K562 (cell line): ENCODE measurements at regions not wholly inside any gene's neighbourhood (a gene's known extent, or its start where the extent isn't known, plus 50 kb on each side); places are given as distances from the start of the nearest gene placed in this dataset.

ENCODE experiments used
- ARID3B ChIP-seq: fragments of 250-450 bp; sonication (Bioruptor Pico); IDR thresholded peaks from 2 replicates; pipeline ENCODE4 v1.4.0; 2020; ENCODE audit warnings: borderline replicate concordance
- E2F5 ChIP-seq: sonication (generic); formaldehyde crosslinking; IDR thresholded peaks from 2 replicates; pipeline ENCODE4 v1.8.0; 2022; ENCODE audit warnings: mild to moderate bottlenecking, missing genetic modification reagents
- GABPB2 ChIP-seq: fragments of 250-450 bp; sonication (Bioruptor Pico); conservative IDR thresholded peaks from 2 replicates; pipeline ENCODE4 v1.5.1; 2021; ENCODE audit warnings: mild to moderate bottlenecking
- HNRNPUL1 ChIP-seq: fragments of 200-400 bp; formaldehyde crosslinking; IDR thresholded peaks from 2 replicates; pipeline ENCODE4 v1.6.1; 2017; ENCODE audit warnings: low read length
- SIRT6 ChIP-seq: IDR thresholded peaks from one replicate; pipeline ENCODE4 v1.6.1; 2012; ENCODE audit warnings: low read depth, mild to moderate bottlenecking, control low read depth, inconsistent platforms, low read length, moderate library complexity
- TF ChIP-seq, protein P1 (sequence below): fragments of 250-450 bp; sonication (Bioruptor Pico); IDR thresholded peaks from 2 replicates; pipeline ENCODE4 v1.8.0; 2022; ENCODE audit warnings: moderate library complexity, mild to moderate bottlenecking, inconsistent platforms
- TF ChIP-seq, protein P2 (sequence below), 2 experiments: fragments of 450-650 bp in 1 of 2; sonication (generic) in 1 of 2; formaldehyde crosslinking in 1 of 2; IDR thresholded peaks; 2 replicates each; pipeline versions ENCODE4 v1.7.1 to v1.9.0; 2016 to 2022; ENCODE audit warnings: inconsistent platforms in 1 of 2, mild to moderate bottlenecking in 1 of 2, missing genetic modification reagents in 1 of 2
- TF ChIP-seq, protein P3 (sequence below), 3 experiments: fragments of 200-800 bp in 1 of 3; fragments of 250-450 bp in 1 of 3; fragments of 450-650 bp in 1 of 3; sonication (Bioruptor Pico) in 1 of 3; sonication (Bioruptor generic) in 1 of 3; formaldehyde crosslinking in 1 of 3; IDR thresholded peaks; 2 replicates each; pipeline versions ENCODE4 v1.6.1 to v1.8.0; 2016 to 2022; ENCODE audit warnings: mild to moderate bottlenecking in 2 of 3, missing genetic modification characterization in 2 of 3, missing compliant biosample characterization in 1 of 3, moderate library complexity in 1 of 3

DNA sequence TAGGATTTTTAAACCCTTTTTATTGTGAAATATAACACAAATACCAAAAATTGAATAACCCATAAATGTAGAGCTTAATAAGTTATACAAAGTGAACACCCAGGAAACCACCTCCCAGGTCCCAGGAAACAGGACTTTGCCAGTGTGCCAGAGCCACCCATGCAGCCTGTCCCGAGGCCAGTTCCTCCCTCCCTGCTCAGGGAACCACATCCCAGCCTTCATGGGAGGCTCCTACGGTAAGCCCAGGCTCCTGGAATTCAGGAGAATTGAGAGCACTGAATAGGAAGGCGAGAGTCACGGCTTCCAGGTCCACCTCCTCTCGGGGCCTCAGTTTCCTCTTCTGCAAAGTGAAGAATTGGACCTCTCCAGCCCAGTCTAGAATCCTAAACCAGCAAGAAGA lies 178.2 kb downstream of the TMEM132E start (continued):
- no peak for TF ChIP-seq E2F5 (CRISPR knock-in tag)
- TF ChIP-seq, protein P1, sequence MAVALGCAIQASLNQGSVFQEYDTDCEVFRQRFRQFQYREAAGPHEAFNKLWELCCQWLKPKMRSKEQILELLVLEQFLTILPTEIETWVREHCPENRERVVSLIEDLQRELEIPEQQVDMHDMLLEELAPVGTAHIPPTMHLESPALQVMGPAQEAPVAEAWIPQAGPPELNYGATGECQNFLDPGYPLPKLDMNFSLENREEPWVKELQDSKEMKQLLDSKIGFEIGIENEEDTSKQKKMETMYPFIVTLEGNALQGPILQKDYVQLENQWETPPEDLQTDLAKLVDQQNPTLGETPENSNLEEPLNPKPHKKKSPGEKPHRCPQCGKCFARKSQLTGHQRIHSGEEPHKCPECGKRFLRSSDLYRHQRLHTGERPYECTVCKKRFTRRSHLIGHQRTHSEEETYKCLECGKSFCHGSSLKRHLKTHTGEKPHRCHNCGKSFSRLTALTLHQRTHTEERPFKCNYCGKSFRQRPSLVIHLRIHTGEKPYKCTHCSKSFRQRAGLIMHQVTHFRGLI (CRISPR knock-in tag): no peak
- TF ChIP-seq ARID3B (CRISPR knock-in tag): no peak
- TF ChIP-seq SIRT6: no peak
- TF ChIP-seq, protein P2, sequence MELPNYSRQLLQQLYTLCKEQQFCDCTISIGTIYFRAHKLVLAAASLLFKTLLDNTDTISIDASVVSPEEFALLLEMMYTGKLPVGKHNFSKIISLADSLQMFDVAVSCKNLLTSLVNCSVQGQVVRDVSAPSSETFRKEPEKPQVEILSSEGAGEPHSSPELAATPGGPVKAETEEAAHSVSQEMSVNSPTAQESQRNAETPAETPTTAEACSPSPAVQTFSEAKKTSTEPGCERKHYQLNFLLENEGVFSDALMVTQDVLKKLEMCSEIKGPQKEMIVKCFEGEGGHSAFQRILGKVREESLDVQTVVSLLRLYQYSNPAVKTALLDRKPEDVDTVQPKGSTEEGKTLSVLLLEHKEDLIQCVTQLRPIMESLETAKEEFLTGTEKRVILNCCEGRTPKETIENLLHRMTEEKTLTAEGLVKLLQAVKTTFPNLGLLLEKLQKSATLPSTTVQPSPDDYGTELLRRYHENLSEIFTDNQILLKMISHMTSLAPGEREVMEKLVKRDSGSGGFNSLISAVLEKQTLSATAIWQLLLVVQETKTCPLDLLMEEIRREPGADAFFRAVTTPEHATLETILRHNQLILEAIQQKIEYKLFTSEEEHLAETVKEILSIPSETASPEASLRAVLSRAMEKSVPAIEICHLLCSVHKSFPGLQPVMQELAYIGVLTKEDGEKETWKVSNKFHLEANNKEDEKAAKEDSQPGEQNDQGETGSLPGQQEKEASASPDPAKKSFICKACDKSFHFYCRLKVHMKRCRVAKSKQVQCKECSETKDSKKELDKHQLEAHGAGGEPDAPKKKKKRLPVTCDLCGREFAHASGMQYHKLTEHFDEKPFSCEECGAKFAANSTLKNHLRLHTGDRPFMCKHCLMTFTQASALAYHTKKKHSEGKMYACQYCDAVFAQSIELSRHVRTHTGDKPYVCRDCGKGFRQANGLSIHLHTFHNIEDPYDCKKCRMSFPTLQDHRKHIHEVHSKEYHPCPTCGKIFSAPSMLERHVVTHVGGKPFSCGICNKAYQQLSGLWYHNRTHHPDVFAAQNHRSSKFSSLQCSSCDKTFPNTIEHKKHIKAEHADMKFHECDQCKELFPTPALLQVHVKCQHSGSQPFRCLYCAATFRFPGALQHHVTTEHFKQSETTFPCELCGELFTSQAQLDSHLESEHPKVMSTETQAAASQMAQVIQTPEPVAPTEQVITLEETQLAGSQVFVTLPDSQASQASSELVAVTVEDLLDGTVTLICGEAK (IDR thresholded peaks at IDR 0.05): no peak
- TF ChIP-seq, protein P2 (CRISPR knock-in tag; IDR thresholded peaks at IDR 0.05): no peak
- no peak for TF ChIP-seq HNRNPUL1
- TF ChIP-seq GABPB2: no peak
- TF ChIP-seq, protein P3, sequence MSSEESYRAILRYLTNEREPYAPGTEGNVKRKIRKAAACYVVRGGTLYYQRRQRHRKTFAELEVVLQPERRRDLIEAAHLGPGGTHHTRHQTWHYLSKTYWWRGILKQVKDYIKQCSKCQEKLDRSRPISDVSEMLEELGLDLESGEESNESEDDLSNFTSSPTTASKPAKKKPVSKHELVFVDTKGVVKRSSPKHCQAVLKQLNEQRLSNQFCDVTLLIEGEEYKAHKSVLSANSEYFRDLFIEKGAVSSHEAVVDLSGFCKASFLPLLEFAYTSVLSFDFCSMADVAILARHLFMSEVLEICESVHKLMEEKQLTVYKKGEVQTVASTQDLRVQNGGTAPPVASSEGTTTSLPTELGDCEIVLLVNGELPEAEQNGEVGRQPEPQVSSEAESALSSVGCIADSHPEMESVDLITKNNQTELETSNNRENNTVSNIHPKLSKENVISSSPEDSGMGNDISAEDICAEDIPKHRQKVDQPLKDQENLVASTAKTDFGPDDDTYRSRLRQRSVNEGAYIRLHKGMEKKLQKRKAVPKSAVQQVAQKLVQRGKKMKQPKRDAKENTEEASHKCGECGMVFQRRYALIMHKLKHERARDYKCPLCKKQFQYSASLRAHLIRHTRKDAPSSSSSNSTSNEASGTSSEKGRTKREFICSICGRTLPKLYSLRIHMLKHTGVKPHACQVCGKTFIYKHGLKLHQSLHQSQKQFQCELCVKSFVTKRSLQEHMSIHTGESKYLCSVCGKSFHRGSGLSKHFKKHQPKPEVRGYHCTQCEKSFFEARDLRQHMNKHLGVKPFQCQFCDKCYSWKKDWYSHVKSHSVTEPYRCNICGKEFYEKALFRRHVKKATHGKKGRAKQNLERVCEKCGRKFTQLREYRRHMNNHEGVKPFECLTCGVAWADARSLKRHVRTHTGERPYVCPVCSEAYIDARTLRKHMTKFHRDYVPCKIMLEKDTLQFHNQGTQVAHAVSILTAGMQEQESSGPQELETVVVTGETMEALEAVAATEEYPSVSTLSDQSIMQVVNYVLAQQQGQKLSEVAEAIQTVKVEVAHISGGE (CRISPR knock-in tag; IDR thresholded peaks at IDR 0.05): no peak
